ENCODE measurements at regions not wholly inside any gene's neighbourhood (a gene's known extent, or its start where the extent isn't known, plus 50 kb on each side); places are given as distances from the start of the nearest gene placed in this dataset.
"Not testable (repeated sequence)": the region's sequence is repeated elsewhere in the genome, so short reads cannot be mapped to it uniquely, and the experiment has no call there.

GRCh38 chr5:124022966-124023365 is 511.0 kb downstream of the CSNK1G3 start:
- DNase-seq (ENCODE audit: low spot score) = no peak

GRCh38 chr5:124021776-124022175 is 509.8 kb downstream of the CSNK1G3 start:
- DNase-seq (ENCODE audit: low spot score) = no peak

GRCh38 chr5:124021066-124021641 is 509.2 kb downstream of the CSNK1G3 start:
- DNase-seq (ENCODE audit: low spot score) = no peak

GRCh38 chr5:124017321-124017720 is 505.3 kb downstream of the CSNK1G3 start:
- not testable (repeated sequence) for DNase-seq (ENCODE audit: low spot score)

GRCh38 chr5:124007675-124008398 is 495.9 kb downstream of the CSNK1G3 start:
- DNase-seq (ENCODE audit: low spot score) = no peak

GRCh38 chr5:124001036-124001615 is 489.1 kb downstream of the CSNK1G3 start:
- no peak for DNase-seq (ENCODE audit: low spot score)

- no peak for DNase-seq (ENCODE audit: low spot score)
These were observed 488.6 kb downstream of the CSNK1G3 start for GRCh38 chr5:124000538-124000937.

GRCh38 chr5:123997462-123998215 is 485.7 kb downstream of the CSNK1G3 start:
- no peak for DNase-seq (ENCODE audit: low spot score)

GRCh38 chr5:123997064-123997461 is 485.1 kb downstream of the CSNK1G3 start:
- no peak for DNase-seq (ENCODE audit: low spot score)

- no peak for DNase-seq (ENCODE audit: low spot score)
These were observed 480.7 kb downstream of the CSNK1G3 start for GRCh38 chr5:123992641-123993040.

- no peak for DNase-seq (ENCODE audit: low spot score)
These were observed 476.0 kb downstream of the CSNK1G3 start for GRCh38 chr5:123987956-123988355.

GRCh38 chr5:123976379-123977033 is 464.5 kb downstream of the CSNK1G3 start:
- no peak for DNase-seq (ENCODE audit: low spot score)

GRCh38 chr5:123975521-123975920 is 463.5 kb downstream of the CSNK1G3 start:
- DNase-seq (ENCODE audit: low spot score) = not testable (repeated sequence)

GRCh38 chr5:123966781-123967180 is 454.8 kb downstream of the CSNK1G3 start:
- no peak for DNase-seq (ENCODE audit: low spot score)

GRCh38 chr5:123965626-123966025 is 453.6 kb downstream of the CSNK1G3 start:
- DNase-seq (ENCODE audit: low spot score) = no peak

GRCh38 chr5:123964884-123965283 is 452.9 kb downstream of the CSNK1G3 start:
- DNase-seq (ENCODE audit: low spot score) = no peak

GRCh38 chr5:123960526-123960925 is 448.5 kb downstream of the CSNK1G3 start:
- no peak for DNase-seq (ENCODE audit: low spot score)

- no peak for DNase-seq (ENCODE audit: low spot score)
These were observed 439.6 kb downstream of the CSNK1G3 start for GRCh38 chr5:123951582-123951977.

GRCh38 chr5:123950701-123951581 is 439.0 kb downstream of the CSNK1G3 start:
- no peak for DNase-seq (ENCODE audit: low spot score)

GRCh38 chr5:123949807-123950340 is 437.9 kb downstream of the CSNK1G3 start:
- DNase-seq (ENCODE audit: low spot score) = no peak

All from CD4-positive, alpha-beta T cell treated with Interleukin-2 at 100 ng/mL for 4 hours (primary cell).